Choroid plexus epithelial cell (primary cell): ENCODE measurements at regions not wholly inside any gene's neighbourhood (a gene's known extent, or its start where the extent isn't known, plus 50 kb on each side); places are given as distances from the start of the nearest gene placed in this dataset.

Experiments used
- DNase-seq: peaks from one replicate; pipeline ENCODE4 v3.0.0-alpha.2; 2010; ENCODE audit warnings: low read depth
- H3K4me3 ChIP-seq: 2 replicates; pipeline ENCODE4 v1.5.1; 2011; ENCODE audit warnings: low read depth, mild to moderate bottlenecking, control low read depth, low read length, moderate library complexity
- TF ChIP-seq, protein P1 (sequence below): conservative IDR thresholded peaks from 2 replicates; pipeline ENCODE4 v1.5.1; 2011; ENCODE audit warnings: low read depth, mild to moderate bottlenecking, control low read depth, inconsistent platforms, low read length, moderate library complexity

DNA sequence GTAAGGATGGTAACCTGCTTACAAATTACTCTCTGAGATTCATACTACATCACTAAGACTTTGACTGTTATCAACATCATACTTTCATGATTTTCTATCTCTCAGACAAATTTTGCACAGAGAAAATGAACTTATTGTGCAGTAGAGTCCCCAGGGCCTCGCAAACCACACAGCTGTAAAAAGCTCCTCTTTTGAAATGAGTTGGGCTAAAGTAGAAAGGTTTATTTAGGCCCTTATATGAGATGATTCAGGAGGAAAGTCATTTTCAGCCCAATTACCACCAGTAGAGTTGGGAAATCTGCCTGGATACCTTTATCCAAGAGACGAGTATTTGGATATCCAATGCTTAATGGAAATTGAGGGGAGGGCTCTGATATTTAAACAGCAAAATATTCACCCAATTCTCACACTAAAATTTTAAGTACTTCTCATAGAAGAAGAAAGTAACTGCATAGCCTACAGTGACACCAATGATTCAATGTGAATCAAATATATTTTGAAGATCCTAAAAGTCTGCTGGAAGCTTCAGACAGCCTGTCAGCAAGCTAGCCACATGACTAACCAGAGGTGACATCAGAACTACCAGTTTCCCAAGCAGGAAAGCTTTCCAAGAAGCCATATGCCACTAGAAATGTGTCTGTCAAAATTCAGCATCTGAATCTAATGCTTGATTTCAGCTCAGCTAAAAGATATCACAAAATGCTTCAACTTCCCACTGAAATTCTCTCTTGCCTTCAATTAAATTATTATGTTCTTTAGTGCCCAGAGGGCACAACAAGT is 190.1 kb upstream of the SYT1 start:
- DNase-seq: peak; percentile 37
- no peak overlapping the region for H3K4me3 ChIP-seq
- TF ChIP-seq, protein P1, sequence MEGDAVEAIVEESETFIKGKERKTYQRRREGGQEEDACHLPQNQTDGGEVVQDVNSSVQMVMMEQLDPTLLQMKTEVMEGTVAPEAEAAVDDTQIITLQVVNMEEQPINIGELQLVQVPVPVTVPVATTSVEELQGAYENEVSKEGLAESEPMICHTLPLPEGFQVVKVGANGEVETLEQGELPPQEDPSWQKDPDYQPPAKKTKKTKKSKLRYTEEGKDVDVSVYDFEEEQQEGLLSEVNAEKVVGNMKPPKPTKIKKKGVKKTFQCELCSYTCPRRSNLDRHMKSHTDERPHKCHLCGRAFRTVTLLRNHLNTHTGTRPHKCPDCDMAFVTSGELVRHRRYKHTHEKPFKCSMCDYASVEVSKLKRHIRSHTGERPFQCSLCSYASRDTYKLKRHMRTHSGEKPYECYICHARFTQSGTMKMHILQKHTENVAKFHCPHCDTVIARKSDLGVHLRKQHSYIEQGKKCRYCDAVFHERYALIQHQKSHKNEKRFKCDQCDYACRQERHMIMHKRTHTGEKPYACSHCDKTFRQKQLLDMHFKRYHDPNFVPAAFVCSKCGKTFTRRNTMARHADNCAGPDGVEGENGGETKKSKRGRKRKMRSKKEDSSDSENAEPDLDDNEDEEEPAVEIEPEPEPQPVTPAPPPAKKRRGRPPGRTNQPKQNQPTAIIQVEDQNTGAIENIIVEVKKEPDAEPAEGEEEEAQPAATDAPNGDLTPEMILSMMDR: no peak

DNA sequence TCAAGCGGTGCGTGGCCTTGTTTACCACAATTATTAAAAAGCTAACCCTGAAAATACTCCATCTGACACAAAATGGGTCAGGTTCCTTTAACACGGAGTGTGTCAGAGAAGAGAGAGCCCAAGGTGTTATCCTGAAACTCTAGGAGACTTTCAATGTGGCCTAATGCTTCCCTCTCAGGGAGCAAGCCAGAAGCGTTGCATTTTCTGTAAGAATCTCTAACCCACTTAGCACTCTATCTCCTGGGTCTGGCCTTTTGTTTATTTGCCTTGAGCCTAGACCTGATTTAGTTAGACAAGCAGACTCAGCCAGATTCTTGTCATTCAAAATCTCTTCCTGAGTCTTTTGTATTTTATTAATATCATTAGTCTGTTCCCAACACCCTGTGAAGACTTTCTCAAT is 184.0 kb upstream of the SYT1 start:
- TF ChIP-seq, protein P1: no peak
- DNase-seq: no peak
- no peak overlapping the region for H3K4me3 ChIP-seq

DNA sequence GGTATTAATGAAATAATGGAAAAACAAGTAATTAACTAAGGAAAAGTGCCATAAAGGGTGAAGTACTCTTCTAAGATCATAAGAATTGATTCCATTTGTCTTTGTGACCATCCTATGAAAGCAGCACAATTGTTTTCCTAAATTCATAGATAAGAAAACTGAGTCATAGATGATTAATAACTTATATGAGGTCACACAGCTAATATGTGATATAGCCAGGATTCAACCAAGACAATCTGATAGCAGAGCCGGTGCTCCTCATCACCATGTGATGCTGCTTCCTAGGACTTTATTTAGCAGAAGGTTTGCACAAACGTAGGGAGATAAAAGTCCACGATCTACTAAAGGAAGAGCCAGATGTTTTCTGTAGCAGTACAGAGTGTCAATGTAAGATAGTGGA is 181.5 kb upstream of the SYT1 start:
- TF ChIP-seq, protein P1: no peak
- H3K4me3 ChIP-seq: no peak overlapping the region
- DNase-seq: peak; percentile 12

DNA sequence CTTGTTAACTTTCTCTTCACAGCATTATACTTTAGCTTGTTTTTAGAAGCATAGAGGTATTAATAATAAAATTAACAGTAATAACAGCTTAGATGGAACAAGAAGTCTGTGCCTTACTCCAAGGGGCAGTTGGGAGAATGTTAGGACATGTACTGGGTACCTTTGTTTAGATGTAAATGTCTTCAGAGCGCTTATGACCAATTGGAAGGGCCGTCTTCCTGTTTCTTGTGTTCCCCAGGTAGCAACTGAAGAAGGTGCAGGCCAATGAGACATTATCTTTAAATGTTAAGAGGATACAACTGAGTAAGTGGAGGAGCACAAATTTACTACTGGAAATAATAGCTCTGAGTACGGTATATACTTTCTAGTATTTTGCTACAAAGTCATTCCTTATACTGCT is 180.9 kb upstream of the SYT1 start:
- no peak for DNase-seq
- TF ChIP-seq, protein P1: no peak
- H3K4me3 ChIP-seq: no peak overlapping the region

DNA sequence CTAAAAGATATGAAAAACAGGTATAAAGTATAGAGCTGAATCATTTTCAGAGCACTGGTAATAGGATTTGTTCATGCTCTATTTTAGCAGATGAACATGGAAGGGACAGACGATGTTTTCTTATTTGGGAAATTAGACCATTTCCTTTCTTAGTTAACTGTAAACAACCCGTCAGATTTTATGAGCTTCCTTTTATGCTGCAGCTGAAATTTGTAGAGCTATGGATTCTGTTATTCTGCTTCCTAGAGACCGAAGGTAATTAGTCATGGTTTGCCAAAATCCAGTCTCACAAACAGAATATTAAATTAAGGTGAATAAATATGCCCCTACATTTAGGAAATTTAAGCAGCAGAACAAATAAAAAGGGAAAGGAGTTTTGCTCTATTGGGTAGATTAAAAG is 180.2 kb upstream of the SYT1 start:
- DNase-seq: no peak
- TF ChIP-seq, protein P1: no peak
- H3K4me3 ChIP-seq: no peak overlapping the region

DNA sequence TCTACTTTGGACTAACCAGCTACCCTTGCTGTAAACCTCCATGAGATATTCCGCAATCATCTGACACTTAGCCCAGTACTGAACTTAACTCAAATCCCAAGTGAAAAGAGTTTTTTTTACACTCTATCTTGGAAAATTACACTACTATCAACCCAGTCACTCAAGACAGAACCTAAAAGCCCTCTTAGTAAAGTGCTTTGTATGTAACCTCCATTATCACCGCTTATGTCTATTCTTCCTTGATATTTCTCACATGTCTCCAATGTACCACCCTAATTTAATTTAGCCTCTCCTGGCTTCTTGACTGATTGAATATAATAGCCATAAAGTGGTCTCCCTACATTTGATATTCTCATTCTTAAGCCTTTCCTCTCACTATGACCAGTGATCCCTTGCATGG is 168.8 kb upstream of the SYT1 start:
- no peak for DNase-seq
- TF ChIP-seq, protein P1: no peak

DNA sequence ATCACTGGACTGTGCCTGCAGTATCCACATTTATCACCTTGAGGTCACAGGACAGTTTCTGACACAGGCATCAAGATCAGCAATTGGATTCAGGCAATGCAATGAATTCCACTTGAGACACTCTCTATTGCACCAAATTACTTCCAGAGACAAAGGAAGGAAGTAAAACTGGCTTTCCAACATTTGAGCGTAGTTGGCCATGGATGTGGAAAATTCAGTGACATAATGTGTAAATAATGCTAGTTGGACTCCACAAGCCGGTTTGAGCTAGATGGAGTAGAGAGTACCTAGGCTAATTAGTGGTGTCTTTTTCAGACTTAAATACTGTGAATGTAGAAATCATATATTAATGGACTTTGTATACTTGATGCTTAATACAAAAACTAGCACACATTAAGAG is 168.3 kb upstream of the SYT1 start:
- no peak for DNase-seq
- H3K4me3 ChIP-seq: no peak overlapping the region
- TF ChIP-seq, protein P1: no peak

More for the DNA sequence above, 168.8 kb upstream of the SYT1 start:
- H3K4me3 ChIP-seq: no peak overlapping the region
